HG03139 (cell line): ENCODE measurements at regions not wholly inside any gene's neighbourhood (a gene's known extent, or its start where the extent isn't known, plus 50 kb on each side); places are given as distances from the start of the nearest gene placed in this dataset.
"Not testable (repeated sequence)": the region's sequence is repeated elsewhere in the genome, so short reads cannot be mapped to it uniquely, and the experiment has no call there.

Source experiments
- ATAC-seq: cut with Tn5 transposase; IDR thresholded peaks from one replicate; pipeline ENCODE4 v1.9.1; 2021; ENCODE audit not compliant: unreplicated experiment

DNA sequence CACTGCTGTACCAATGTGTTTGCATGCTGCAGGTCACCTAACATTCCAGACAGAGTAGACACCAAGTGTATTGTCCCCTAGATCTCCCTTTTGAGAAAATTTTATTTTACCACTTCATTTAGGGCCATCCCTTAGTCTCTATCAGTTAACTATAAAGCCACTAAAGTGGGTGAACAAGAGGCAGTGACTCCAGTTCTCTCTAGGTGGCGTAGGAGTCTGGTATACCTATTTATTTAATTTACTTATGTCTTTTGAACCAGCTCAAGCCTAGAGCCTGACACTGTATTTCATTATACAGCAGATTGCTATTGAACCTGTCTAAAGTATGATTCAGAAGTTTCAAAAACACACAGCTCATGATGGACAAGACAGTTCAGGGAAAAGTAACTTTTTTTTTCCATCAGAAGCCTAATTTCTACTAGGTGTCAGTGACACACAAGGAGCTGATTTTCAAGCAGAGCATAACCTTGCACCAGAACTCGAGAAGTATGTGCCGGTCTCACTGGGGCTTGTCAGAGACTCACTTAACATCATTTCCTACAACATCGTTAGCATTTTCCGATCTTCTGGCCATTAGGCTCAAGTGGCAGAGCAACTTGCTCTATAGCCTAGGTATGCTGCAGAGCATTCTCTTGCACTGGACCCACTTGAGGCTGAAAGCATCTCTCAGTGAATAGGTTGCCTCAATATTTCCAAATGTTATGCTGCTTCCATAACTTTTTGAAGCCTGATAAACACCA lies 175.4 kb downstream of the CDC14C start:
- no peak for ATAC-seq

DNA sequence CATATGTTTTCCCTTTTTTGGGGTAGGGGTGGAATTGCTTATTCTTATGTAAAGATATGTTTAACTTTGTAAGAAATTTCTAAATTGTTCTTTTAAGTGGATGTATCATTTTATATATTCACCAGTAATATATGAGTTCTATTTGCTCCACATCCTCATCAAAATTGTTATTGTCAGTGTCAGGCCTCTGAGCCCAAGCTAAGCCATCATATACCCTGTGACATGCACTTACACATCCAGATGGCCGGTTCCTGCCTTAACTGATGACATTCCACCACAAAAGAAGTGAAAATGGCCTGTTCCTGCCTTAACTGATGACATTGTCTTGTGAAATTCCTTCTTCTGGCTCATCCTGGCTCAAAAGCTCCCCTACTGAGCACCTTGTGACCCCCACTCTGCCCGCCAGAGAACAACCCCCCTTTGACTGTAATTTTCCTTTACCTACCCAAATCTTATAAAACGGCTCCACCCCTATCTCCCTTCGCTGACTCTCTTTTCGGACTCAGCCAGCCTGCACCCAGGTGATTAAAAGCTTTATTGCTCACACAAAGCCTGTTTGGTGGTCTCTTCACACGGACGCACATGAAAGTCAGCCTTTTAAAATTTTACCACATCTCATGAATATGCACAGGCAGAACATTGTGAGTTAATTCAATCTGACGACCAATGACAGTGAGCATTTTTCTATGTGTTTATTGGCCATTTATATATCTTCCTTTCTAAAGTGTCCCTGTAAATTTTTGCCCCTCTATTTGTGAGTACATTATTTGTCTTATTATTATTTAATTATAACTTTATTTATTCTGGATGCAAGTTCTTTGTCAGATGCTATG lies 176.8 kb downstream of the CDC14C start:
- not testable (repeated sequence) for ATAC-seq

DNA sequence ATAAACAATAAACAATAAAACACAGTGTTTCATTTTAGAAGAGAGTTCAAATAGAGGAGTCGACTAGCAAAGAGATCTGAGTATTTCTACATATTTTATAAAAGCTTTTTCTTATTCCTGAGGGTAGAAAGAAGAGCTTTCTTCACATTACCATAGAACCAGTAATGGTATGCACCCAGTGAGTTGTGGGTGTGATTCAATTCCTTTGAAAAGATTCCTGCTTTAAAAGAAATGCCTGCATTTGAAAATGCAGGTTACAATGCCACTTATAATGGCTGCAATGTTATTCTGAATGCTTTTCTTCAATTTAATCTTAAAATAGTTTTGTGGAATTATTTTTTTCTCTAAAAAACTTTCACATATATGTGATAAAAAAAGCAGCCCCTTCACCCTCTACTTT lies 178.1 kb downstream of the CDC14C start:
- no peak for ATAC-seq

DNA sequence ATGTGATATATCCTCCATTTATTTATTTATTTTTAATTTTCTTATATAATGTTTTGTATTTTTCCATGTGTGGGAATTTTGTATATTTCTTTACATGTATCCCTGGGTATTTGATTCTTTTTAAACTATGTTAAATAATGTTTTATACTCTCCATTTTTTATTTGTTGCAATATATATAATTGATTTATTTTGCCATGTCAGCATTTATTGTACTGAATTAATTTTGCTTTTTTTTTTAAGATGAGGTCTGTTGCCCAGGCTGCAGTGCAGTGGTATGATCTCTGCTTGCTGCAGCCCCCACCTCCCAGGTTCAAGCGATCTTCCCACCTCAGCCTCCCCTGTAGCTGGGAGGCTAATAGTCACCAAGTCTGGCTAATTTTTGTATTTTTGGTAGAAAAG lies 187.4 kb downstream of the CDC14C start:
- ATAC-seq: no peak

DNA sequence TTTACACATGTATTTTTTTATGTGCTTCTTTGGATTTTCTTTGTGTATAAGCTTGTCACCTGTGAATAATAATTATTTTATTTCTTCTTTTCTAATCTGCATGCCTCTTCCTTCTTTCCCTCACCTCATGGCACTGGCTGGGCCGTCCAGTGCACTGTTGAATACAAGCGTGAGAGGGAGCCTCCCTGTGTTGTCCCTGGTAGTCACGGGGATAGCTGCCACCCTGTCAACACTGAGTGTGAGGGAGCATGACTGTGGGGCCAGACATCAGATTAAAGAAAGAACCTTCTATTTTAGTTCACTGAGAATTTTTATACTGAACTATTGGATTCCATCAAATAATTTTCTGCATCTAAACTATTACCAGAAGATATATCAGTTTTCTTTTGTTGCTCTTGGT lies 187.9 kb downstream of the CDC14C start:
- no peak for ATAC-seq

DNA sequence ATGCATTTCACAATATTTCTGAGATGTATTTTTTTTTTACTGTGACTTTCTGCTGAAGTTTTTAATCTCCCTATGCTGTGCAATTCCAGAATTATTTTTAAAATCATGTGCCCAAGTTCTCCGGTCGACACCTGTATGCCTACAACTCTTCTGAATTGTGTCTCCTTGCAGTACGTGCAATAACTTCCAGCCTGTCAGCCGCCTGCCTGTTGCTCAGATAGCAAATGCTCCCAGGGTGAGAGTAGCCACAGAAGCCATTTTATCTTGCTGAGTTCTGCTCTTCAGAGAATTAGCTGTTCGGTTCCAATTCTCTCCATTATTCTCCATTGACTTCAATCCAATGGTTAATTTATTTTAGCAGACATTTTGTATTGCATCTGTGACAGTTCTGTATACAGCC lies 188.3 kb downstream of the CDC14C start:
- ATAC-seq: no peak

DNA sequence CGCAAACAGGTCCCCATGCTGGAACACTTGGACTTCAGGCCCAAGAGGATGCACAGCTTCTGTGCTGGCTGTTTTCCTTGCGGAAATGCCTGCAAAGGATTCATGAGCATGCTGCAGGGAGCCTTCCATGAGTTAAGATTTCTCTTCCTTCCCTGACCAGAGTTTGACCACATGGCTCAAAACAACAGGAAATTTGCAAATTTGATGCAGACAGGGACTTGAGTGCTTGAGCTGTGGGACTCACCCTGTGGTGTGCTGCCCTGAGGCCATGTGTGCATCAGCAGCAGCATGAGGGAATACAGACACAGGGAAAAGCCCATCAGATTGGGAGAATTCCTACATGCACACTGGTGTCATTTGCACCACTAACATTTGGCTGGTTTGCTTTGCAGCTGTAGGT lies 195.4 kb downstream of the CDC14C start:
- no peak for ATAC-seq

DNA sequence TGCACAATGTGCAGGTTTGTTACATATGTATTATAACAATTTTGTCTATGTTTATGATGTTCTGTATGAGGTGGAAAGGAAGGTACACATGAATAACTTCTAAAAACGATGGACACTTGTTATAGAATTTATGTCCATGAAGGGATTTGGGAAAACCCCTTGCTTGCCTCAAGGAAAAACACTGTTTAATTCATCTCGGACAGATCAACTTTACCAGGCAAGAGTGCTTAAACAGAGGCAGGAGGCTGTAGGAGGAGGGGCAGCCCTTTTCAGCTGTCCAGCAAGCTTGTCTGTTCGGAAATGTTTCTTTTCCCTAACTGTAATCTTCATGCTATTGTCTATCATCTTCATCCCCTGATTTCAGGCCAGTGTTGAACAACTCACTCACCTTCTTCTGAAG lies 200.9 kb downstream of the CDC14C start:
- no peak for ATAC-seq

DNA sequence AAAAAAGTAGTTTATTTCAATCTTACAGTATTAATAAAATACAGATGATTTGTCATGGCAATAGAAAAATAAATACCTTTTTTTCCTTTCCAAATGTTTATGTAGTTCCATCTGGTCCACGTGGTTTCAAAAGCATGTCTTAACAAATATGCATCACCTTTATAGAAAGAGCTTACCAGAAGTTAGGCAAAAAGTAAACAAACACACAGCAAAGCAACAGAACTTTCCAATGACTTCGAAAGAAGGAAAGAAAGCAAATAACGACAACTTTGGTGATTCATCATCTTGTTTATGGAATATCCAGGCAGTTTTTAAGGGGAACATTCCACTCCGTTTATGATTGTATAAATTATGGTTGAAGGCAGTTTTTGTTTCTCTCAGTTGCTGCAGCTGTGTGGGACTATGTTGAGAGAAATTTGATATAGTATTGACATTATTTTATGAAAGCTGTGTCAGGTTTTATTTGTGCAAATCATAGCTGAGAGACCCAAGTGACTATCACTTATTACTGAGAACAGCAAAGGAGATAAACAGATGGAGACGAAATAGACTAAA lies 203.1 kb downstream of the CDC14C start:
- no peak for ATAC-seq

DNA sequence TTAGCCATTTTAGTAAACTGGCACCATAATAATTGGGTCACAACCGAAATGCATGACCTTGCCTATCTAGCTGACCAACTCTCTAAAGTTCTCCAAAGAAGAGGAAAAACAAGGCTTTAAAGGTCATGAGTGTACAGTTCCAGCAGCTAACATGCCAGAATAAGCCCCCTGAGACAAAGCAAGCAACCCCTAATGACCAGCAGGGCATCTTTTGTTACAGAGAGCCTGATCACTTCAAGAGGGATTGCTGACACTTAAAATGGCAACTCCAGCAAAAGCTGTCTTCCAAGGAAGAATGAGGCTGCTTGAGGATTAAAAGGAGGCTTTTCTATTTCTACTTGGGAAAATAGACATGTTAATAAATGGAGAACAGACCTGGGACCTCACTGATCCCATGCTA lies 213.6 kb downstream of the CDC14C start:
- ATAC-seq: no peak

DNA sequence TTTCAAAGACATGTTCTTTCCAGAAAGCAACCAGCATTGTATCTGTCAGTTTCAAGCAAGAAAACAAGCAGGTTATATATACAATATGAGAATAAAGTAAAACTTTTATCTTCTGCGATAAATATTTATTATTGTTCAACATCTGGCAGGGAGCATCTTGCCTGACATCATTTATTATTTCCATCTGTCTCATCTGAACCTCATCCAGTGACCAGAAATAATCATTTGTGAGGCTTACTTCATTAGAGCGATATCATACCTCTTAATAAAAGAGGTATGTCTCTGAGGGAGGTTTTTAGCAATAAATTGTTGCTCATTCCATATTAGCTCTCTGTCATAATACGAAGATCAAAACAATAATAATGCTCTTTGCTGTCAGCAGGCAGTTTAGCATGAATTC lies 226.1 kb downstream of the CDC14C start:
- no peak for ATAC-seq

DNA sequence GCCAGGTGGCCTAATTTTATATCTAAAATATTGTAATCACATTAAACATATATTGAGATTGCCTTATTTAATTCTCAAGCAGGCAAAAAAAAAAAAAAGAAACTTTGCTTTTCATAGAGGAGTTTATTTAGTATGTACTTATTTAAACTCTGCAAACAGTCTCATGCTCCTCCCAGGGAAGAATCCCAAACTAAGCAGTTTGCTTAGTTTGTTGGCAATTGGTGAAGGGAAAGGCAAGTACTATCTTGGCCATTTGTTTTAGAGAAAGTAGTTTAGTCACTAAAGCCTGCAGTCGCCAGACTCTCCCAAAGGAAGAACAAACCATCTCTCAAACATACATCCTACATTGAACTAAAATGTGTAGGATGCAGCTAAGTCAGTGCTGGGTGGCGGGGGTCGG lies 226.8 kb downstream of the CDC14C start:
- no peak for ATAC-seq

DNA sequence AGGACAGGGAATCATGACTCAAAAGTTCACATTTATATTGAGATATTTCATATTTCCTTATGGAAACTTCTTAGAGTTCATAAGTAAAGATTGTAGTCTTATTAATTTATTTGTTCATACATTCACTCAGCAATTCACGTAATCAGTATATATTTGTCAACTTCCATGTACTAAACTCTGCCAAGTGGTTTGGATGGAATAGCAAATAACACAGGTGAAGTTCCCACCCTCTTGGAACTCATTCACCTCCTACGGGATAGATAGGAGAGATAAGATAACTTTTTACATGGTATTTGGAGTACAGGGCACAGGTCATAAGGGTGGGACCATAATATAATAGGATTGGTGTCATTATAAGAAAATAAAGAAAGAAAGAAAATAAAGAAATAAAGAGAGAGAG lies 234.0 kb downstream of the CDC14C start:
- no peak for ATAC-seq

DNA sequence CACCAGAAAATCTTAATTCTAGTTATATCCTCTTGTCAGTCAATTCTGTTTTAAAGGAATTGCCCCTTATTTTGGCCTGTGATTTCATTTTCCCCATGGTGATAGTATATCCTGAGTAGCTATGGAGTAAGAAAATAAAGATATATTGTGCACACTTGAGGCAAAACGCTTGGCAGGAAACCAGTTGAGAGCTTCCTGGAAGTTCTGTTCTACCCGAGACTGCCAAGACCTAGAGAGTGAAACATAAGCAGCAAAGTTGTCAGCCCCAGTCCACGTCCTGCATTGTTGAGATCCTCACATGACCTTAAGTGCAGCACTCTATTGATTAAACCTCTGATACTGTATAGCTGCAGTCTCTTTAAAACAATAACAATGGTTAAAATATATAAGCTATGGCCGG lies 235.2 kb downstream of the CDC14C start:
- ATAC-seq: no peak

DNA sequence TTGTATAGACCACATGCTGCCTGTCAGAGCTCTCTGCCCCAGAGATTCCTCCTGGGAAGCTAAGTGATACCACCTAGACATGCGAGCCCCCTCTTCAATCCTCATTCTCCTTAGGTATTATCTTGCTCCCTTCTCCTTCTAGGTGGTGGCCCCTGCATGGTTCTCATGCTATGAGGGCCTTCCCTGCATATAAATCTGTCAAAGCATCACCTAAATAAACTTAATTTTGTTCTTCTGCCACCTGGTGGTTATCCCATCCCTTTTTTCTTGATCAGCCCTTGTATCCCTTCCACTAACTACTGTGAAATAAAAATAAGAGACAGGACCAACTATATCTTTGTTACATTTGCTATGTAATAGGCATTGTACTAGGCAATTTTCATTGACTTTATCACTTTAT lies 242.1 kb downstream of the CDC14C start:
- ATAC-seq: no peak

DNA sequence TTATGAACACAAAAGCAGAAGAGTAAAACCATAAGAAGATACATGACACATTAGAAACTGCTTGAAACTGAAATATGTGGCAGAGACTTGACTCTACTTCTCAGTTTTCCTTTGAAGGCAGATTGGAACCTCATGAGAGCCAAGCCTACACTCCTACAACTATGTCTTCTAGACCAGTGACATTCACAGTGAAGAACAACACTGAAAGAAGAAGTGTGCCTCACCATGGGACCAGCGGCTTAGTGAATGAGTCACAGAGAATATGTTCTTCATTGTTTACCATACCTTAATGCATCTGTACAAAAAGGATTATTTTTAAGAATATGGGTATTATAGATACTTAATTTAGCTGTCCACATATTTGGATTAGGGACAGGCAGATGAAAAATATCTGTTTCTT lies 248.3 kb downstream of the CDC14C start:
- ATAC-seq: no peak

DNA sequence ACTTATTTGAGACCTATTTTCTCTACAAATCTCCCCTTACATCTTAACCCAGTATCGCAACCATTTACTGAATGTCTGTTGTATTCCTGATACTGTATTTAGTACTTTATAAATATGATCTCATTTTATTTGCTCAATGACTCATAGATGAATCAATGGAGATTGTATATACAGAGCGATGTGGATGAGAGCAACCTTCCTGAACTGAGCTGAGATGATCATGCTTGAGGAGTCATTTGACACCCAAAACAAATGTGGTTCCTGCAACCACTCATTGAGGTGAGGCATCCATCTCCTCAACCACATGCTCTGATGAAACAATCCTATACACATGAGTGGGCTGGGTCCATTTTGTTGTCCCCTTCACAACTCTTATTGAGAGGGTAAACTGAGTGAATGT lies 250.0 kb downstream of the CDC14C start:
- ATAC-seq: no peak

DNA sequence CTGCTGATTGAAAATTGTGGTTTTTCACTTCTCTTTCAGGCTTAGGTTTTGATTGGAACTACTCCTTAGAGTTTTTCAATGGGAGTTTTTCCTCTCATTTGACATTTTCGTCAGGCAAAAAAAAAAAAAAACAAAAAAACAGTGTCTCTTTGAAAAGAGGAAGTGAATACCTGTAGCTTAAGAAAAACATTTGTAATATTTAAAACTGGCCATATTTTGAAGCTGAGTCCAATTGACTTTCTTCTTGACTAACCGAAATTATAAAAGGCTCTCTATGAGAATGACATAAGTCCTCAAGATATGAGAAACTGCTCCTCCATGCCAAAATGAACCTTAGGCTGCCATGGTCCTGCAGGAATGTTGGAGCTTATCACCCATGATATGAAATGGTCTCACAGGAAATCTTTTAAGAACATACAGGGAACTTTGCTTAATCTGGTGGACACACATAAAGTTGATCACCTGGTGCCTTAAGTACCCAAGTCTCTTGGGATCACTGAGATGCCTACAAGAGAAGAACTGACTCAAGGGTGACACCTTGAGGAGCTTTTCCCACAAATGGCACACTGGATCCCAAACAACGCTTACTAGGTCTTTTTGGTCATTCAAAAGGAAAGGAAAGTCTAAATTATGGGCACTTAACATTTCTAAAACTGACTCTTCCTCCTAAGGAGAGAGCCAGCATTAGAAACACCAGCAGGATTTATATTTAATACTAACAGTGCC lies 263.4 kb downstream of the CDC14C start:
- ATAC-seq: no peak

DNA sequence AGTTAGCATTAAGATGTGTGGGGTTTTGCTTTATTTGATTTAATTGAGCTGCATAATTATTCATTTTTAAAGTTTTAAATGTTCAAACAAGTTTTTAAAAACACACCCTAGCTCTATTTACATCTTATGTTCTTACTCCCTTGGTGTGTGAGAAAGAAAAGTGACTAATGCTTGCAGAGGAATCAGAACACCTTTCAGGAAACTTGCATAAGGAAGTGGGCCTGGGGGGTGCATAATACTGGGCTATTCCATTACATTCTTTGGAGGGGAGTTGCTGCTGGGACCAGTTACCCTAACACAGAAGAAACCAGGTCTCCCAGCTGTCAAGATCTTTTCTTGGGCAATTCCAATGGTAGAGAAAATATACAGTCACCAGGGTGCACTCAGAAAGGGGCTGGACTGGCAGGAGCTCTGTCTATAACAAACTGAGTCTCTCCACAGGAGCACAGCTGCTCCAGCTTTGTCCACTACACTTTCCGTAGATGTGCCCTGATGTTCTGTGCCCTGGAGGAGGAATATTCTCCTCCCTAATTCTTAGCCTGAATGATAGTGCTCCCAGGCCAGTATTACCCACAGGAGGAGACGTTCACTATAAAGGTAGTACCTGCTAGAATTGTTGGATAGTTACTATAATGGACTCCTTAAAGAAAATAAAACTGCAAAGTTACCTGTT lies 304.2 kb downstream of the CDC14C start:
- no peak for ATAC-seq

DNA sequence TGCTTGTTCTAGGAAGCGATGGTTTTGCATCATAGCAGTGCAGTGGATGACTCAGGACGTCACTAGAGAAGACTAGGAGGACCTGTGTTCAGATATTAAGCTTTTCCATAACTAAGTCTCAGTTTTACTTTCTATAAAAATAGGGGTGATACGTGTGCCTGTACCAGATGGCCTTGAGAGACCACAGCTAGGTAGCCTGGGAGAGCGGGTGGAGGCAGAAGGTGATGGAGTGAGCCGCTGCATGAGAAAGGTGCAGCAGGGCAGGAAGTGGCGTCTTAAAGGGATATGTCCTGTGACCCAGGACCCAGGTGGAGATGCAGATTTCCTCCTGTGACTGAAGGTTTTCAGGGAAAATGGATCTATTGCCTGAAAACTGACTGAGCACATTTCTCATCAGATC lies 304.9 kb downstream of the CDC14C start:
- ATAC-seq: no peak

DNA sequence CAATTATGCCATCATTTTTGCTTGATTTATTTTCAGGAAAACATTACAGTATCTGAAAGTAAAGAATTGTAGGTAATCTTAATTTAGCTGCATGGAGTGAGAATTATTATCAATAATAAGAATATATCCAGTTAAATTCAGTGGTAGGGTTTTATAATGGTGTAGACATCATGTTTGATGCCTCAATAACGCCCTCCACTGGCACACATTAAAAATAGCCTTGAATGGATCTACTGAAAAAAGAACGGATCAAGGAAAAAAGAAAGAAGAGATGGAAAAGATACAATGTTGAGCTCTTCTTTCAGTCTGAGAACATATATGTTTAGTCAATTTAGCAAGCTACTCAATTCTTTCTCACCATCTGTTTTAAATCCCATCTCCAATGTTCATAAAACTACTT lies 319.2 kb downstream of the CDC14C start:
- ATAC-seq: no peak
